ENCODE measurements at regions not wholly inside any gene's neighbourhood (a gene's known extent, or its start where the extent isn't known, plus 50 kb on each side); places are given as distances from the start of the nearest gene placed in this dataset.

DNA sequence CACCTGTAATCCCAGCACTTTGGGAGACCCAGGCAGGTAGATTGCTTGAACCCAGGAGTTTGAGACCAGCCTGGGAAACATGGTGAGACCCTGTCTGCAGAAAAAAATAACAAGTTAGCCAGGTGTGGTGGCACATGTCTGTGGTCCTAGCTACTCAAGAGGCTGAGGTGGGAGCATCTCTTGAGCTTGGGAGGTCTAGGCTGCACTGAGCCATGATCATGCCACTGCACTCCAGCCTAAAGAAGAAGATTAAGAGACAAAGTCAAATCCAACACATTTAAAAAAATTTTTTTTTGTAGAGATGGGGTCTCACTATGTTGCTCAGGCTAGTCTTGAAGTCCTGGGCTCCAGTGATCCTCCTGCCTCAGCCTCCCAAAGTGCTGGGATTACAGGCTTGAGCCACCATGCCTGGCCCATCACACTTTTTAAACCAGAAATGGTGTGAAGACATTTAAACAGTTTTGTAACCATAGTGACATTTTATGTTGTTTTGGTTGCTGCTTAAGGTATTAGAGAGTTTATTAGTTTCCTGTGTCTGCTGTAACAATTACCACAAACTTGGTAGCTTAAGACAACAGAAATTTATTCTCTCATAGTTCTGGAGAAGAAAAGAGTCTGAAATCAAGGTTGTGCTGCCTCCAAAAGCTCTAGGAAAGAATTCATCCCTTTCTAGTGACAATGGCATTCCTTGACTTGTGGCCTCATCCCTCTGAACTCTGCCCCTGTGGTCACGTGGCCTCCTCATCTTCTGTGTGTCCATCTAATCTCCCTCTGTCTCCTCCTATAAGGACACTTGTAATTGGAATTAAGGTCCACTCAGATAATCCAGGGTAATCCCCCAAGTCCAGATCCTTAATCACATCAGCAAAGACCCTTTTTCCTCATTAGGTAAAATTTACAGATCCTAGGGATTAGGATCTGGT is 104.6 kb upstream of the TNFAIP3 start:
- TF ChIP-seq, protein P1, sequence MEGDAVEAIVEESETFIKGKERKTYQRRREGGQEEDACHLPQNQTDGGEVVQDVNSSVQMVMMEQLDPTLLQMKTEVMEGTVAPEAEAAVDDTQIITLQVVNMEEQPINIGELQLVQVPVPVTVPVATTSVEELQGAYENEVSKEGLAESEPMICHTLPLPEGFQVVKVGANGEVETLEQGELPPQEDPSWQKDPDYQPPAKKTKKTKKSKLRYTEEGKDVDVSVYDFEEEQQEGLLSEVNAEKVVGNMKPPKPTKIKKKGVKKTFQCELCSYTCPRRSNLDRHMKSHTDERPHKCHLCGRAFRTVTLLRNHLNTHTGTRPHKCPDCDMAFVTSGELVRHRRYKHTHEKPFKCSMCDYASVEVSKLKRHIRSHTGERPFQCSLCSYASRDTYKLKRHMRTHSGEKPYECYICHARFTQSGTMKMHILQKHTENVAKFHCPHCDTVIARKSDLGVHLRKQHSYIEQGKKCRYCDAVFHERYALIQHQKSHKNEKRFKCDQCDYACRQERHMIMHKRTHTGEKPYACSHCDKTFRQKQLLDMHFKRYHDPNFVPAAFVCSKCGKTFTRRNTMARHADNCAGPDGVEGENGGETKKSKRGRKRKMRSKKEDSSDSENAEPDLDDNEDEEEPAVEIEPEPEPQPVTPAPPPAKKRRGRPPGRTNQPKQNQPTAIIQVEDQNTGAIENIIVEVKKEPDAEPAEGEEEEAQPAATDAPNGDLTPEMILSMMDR (IDR thresholded peaks at IDR 0.05; ENCODE audit: low read length), result no peak
- TF ChIP-seq EZH2 (IDR thresholded peaks at IDR 0.05; ENCODE audit: borderline replicate concordance, low read length), result no peak
- H2AFZ ChIP-seq (ENCODE audit: low read length), result no peak overlapping the region

DNA sequence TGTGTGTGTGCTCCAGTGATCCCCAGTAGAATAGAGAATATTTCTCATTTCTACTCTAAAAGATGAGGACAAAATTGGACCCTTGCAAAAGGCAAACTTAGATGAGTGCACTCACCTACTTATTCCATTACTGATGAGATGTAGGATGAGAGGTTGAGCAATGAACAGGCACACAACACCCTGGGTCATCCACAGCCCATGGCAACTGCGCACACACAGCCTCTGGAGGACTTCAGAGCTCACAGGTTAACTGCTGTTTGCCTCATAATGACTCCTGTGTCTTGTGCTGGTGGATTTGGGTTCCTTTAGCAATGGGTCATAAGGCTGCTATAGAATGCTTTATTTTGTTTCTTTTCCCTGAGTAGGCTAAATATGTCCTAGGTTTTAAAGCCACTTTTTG is 103.6 kb upstream of the TNFAIP3 start:
- no peak for TF ChIP-seq EZH2 (IDR thresholded peaks at IDR 0.05; ENCODE audit: borderline replicate concordance, low read length)
- TF ChIP-seq, protein P1 (IDR thresholded peaks at IDR 0.05; ENCODE audit: low read length), result no peak

More for the DNA sequence above, 104.6 kb upstream of the TNFAIP3 start:
- Histone ChIP-seq H3K79me2 (ENCODE audit: insufficient read depth, low read length) (no peaks in the 10 kb centered on the region), H3K27ac (ENCODE audit: low read depth, low read length, poor library complexity, severe bottlenecking) (no peak overlapping the region), H3K36me3 (ENCODE audit: insufficient read depth, low read length) (no peaks in the 10 kb centered on the region), H3K4me3 (ENCODE audit: low read depth, low read length, poor library complexity, severe bottlenecking) (no peak overlapping the region), H3K4me2 (ENCODE audit: low read length) (no peak overlapping the region), H3K27me3 (ENCODE audit: insufficient read depth, low read length) (no peaks in the 10 kb centered on the region), H3K9me3 (ENCODE audit: low read length) (no peaks in the 10 kb centered on the region), H3K4me1 (ENCODE audit: insufficient read depth, low read length, severe bottlenecking) (no peaks in the 10 kb centered on the region), H4K20me1 (ENCODE audit: insufficient read depth, low read length) (no peaks in the 10 kb centered on the region), H3K9me2 (ENCODE audit: low read depth, low read length) (no peaks in the 10 kb centered on the region), H3F3A (ENCODE audit: insufficient read depth, low read length) (no peaks in the 10 kb centered on the region), H3K9ac (ENCODE audit: low read length) (no peak overlapping the region)

DNA sequence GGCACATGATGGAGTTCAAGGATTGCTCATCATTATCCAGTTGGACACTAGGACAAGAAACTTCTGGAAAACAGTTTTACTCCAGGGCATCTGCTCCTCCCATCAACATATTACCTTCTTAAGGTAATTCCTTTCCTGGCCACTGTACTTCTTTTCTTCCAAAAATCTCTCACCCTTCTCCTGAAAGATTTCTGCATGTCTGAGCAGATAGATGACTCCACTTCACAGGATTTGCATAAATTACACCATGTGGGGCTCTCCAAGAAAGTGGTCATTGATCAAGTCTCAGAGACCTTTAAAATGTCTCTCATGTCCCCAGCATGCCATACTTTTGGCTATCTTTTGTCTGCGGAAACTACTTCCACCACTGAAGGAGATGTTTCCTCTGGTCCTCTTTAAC is 103.2 kb upstream of the TNFAIP3 start:
- H3K9ac ChIP-seq (ENCODE audit: low read length), result no peak overlapping the region
- no peak overlapping the region for H3K27ac ChIP-seq (ENCODE audit: low read depth, low read length, poor library complexity, severe bottlenecking)
- H3K27me3 ChIP-seq (ENCODE audit: insufficient read depth, low read length), result no peaks in the 10 kb centered on the region
- no peak overlapping the region for H2AFZ ChIP-seq (ENCODE audit: low read length)
- H3K4me1 ChIP-seq (ENCODE audit: insufficient read depth, low read length, severe bottlenecking), result no peaks in the 10 kb centered on the region
- no peaks in the 10 kb centered on the region for H3K36me3 ChIP-seq (ENCODE audit: insufficient read depth, low read length)
- no peaks in the 10 kb centered on the region for H3K9me3 ChIP-seq (ENCODE audit: low read length)
- no peaks in the 10 kb centered on the region for H3K9me2 ChIP-seq (ENCODE audit: low read depth, low read length)
- H3F3A ChIP-seq (ENCODE audit: insufficient read depth, low read length), result no peaks in the 10 kb centered on the region
- no peak overlapping the region for H3K4me3 ChIP-seq (ENCODE audit: low read depth, low read length, poor library complexity, severe bottlenecking)
- TF ChIP-seq, protein P1 (IDR thresholded peaks at IDR 0.05; ENCODE audit: low read length), result no peak
- no peak for TF ChIP-seq EZH2 (IDR thresholded peaks at IDR 0.05; ENCODE audit: borderline replicate concordance, low read length)
- no peaks in the 10 kb centered on the region for H3K79me2 ChIP-seq (ENCODE audit: insufficient read depth, low read length)
- H3K4me2 ChIP-seq (ENCODE audit: low read length), result no peak overlapping the region
- H4K20me1 ChIP-seq (ENCODE audit: insufficient read depth, low read length), result no peaks in the 10 kb centered on the region

More for the DNA sequence above, 103.6 kb upstream of the TNFAIP3 start:
- Histone ChIP-seq H2AFZ (ENCODE audit: low read length) (no peak overlapping the region), H4K20me1 (ENCODE audit: insufficient read depth, low read length) (no peaks in the 10 kb centered on the region), H3K36me3 (ENCODE audit: insufficient read depth, low read length) (no peaks in the 10 kb centered on the region), H3K79me2 (ENCODE audit: insufficient read depth, low read length) (no peaks in the 10 kb centered on the region), H3F3A (ENCODE audit: insufficient read depth, low read length) (no peaks in the 10 kb centered on the region), H3K9ac (ENCODE audit: low read length) (no peak overlapping the region), H3K27me3 (ENCODE audit: insufficient read depth, low read length) (no peaks in the 10 kb centered on the region), H3K27ac (ENCODE audit: low read depth, low read length, poor library complexity, severe bottlenecking) (no peak overlapping the region), H3K9me2 (ENCODE audit: low read depth, low read length) (no peaks in the 10 kb centered on the region), H3K4me3 (ENCODE audit: low read depth, low read length, poor library complexity, severe bottlenecking) (no peak overlapping the region), H3K4me1 (ENCODE audit: insufficient read depth, low read length, severe bottlenecking) (no peaks in the 10 kb centered on the region), H3K9me3 (ENCODE audit: low read length) (no peaks in the 10 kb centered on the region), H3K4me2 (ENCODE audit: low read length) (no peak overlapping the region)

Data from OCI-LY1 (cell line).